GM19455 (cell line): ENCODE measurements at regions not wholly inside any gene's neighbourhood (a gene's known extent, or its start where the extent isn't known, plus 50 kb on each side); places are given as distances from the start of the nearest gene placed in this dataset.
"Not testable (repeated sequence)": the region's sequence is repeated elsewhere in the genome, so short reads cannot be mapped to it uniquely, and the experiment has no call there.

ENCODE experiments used
- ATAC-seq: cut with Tn5 transposase; IDR thresholded peaks from one replicate; pipeline ENCODE4 v1.9.1; 2021; ENCODE audit not compliant: unreplicated experiment

DNA sequence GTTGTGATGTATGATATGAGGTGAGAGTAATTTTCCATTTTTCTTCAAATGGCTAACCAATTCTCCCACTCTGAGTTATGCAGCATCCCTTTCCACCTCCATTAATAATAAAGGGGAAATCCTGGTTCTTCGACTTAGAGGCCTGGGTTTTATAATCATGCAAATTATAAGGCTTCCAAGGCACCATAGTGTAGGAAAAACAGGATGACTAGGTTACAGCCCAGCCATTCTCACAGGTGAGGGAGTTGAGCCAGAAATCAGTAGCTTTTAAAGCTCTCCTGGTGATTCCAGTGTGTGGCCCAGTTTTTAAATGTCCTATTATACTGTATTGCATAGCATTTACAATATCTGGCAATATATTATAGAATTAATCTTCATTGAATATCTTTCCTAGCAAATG lies 203.1 kb downstream of the ARHGEF9 start:
- no peak for ATAC-seq

DNA sequence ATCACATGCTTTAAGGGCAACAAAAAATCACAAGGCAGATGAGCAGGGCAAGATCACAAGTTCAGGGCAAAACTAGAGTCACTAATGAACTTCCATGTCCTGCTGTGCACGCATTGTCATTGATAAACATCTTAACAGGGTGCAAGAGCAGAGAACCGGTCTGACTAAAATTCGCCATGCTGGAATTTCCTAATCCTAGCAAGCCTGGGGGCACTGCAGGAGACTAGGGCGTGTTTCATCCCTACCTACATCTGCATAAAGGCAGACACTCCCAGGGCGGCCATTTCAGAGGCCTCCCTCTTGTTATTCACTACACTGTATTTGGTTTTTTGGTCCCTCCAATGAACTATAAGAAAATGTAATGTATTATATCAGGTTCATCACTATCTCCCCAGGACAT lies 203.6 kb downstream of the ARHGEF9 start:
- no peak for ATAC-seq

DNA sequence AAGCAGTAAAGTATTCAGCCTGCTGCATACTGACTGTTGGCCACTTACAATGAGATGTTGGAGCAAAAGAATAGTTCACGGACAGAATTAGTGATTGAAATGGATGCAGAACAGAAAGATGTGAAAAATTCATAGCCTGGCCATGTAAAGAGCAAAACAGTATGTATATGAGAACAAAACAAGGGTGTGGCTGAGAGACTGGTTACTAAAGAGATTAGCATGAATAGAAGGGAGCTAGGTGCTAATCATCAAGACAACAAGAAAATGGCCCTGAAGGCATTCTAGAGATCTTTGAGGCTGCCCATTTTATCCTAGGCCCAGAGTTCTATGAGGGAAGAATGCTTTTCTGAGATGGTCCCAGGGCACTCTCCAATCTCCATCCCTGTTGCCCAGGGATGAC lies 208.5 kb downstream of the ARHGEF9 start:
- ATAC-seq: no peak

DNA sequence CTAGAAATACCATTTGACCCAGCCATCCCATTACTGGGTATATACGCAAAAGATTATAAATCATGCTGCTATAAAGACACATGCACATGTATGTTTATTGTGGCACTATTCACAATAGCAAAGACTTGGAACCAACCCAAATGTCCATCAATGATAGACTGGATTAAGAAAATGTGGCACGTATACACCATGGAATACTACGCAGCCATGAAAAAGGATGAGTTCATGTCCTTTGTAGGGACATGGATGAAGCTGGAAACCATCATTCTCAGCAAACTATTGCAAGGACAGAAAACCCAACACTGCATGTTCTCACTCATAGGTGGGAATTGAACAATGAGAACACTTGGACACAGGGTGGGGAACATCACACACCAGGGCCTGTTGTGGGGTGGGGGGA lies 209.3 kb downstream of the ARHGEF9 start:
- ATAC-seq: not testable (repeated sequence)

DNA sequence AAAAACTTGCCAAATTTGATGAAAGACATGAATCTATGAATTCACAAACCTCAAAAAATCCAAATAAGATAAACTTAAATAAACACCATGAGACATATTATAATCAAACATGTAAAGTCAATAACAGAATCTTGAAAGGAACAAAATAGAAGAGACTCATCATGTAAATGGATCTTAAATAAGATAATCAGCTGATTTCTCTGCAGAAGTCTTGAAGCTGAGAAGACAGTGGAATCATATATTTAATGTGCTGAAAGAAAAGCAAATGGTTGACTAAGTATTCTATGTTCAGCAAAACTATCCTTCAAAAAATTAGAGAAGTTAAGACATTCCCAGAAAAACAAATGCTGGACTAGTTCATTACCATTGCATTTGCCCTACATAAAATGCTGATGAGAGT lies 215.7 kb upstream of the SPIN4 start:
- ATAC-seq: no peak

DNA sequence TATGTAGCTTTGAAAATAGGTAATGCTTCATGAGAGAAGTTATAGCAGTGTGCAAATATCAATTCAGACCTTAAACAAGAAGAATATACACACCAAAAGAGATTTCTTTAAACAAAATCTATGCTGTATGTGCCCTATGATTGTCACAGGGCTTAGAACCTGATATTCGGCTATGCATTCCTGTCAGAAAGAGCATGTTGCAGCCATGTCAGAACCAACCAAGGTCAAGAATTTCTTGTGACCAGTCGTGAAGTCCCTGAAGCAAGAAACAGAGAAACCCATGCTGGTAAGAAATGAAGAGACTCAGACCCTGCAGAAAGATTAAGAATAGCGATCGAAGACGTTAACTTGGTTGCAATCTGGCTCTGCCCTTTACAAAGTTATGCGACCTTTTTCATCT lies 210.3 kb upstream of the SPIN4 start:
- ATAC-seq: no peak

DNA sequence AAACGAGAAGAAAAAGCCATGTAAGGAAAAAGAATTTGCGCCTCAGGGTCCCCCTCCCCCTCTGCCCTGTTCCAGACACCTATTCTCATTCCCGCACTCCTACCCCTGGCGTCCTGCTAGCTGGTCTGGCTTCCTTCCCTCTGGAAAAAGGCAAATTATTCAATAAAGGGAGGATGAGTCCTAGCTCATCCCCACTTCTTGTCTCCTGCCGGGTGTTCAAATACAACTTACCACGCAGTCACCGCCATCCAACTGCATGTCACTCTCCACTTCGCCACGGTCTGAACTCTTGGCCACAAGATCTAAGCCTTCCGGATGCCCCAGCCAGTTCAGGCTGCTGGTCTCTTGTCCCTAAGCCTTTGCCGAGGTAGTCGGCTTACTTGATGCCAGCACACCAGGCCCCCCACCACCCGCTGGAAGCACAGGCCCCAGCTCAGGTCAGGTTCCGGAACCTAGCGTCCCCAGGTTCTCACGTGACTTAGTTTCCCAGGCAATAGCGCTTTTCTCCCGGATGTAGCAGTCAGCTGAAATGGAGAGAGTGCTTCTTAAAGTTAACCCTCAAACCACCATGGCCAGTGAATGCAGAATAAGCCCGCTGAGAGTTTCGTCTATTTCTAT lies 209.6 kb upstream of the SPIN4 start:
- ATAC-seq: peak; percentile 97

DNA sequence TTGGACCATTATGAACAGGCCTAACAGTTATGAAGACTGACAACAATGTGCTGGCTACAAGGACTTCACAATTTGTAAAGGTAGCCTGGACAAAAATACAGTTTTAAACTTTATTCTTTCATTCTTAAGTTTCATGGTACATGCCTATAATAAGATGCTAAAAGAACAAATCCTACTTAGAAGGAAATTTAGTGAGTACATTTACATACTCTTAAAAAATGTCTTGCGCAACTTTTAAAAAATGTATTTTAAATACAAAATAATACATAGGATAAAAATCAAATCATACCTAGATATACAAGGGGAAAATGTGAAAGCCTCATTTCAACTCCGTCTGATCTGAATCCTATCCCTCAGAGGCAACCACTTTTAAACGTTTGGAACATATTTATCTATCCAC lies 200.7 kb upstream of the SPIN4 start:
- ATAC-seq: no peak

DNA sequence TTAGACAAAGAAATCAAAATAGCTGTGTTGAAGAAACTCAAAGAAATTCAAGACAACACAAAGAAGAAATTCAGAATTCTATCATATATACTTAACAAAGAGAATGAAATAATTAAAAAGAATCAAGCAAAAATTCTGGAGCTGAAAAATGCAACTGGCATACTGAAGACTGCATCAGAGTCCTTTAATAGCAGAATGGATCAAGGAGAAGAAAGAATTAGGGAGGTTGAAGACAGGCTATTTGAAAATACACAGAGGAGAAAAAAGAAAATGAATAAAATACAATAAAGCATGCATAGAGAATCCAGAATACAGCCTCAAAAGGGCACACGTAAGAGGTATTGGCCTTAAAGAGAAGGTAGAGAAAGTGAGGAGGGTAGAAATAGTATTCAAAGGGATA lies 179.5 kb upstream of the SPIN4 start:
- no peak for ATAC-seq

DNA sequence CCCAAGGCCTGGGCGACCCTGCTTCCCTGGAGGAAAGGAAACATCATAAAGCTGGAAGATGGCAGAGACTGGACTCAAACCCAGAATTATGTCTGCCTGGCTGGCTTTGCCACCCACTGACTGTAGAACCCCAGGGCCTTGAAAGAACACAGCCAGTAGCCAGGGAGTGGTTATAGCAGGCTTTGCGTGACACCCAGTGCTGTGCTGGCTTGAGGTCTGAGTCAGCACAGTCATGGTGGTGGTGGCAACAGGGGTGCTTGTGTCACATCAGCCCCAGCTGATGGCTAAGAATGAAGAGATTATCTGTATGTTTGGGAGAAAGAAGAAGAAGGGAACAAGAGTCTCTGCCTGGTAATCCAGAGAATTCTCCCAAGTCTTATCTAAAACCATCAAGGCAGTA lies 178.8 kb upstream of the SPIN4 start:
- no peak for ATAC-seq

DNA sequence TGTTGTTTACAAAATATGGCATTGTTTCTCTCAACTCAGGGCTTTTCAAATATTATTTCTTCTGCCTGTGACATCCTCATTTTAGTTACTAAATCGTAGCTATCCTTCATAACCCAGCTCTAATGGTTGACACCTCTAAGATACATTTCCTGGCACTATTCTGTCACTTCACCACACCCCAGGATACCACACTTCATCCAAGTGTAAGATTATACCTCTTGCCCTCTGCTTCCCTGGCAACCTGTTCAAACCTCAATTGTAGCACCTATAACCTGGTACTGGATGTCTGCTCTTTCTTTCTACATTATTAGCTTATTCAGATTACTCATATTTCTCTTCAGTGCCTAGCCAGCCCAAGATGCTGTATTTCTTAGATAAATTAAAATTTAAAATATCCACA lies 175.7 kb upstream of the SPIN4 start:
- no peak for ATAC-seq

DNA sequence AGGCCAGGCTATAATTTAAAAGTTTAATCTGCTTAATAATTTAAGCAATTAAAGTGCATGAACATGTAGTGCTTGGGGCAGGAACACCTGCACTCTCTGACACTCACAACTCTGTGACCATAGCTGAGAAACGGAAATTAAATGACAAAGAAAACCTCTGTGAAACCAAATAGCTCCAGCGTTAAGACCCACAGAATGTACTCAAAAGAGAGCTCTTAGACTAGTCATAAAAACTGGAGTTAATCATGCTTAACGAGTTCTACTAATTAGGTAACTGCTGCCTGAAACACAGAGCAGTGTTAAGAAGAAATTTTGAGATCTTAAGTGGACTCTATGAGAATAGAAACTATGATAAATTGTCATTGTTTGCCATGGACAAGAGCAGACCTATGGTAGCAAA lies 174.4 kb upstream of the SPIN4 start:
- ATAC-seq: no peak

DNA sequence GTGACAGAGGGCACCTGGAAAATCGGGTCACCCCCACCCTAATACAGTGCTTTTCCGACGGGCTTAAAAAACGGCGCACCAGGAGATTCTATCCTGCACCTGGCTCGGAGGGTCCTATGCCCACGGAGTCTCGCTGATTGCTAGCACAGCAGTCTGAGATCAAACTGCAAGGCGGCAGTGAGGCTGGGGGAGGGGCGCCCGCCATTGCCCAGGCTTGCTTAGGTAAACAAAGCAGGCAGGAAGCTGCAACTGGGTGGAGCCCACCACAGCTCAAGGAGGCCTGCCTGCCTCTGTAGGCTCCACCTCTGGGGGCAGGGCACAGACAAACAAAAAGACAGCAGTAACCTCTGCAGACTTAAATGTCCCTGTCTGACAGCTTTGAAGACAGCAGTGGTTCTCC lies 168.2 kb upstream of the SPIN4 start:
- ATAC-seq: not testable (repeated sequence)

DNA sequence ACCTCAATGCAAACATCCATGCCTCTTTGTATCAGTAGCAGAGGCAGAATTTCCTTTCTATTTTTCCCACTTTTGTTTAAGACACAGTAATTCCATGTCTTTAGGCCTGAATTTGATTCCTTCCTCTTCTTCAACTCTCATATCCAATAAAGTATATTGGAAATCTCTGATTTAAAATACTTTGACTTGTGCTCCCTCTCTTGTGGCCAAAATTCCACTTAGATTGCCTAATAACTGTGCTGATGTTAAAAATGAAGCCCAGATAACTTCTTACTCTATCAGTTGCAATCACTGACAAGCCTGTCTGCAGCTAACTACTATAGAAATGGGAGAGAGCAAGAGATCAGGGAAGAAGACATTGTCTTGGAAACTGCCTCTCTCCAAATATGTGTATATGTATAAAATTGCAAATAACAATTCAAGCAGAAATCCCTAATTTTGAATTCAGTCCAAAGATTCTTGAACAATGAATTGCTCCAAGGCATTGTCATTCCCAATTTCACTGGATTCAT lies 163.5 kb upstream of the SPIN4 start:
- no peak for ATAC-seq

DNA sequence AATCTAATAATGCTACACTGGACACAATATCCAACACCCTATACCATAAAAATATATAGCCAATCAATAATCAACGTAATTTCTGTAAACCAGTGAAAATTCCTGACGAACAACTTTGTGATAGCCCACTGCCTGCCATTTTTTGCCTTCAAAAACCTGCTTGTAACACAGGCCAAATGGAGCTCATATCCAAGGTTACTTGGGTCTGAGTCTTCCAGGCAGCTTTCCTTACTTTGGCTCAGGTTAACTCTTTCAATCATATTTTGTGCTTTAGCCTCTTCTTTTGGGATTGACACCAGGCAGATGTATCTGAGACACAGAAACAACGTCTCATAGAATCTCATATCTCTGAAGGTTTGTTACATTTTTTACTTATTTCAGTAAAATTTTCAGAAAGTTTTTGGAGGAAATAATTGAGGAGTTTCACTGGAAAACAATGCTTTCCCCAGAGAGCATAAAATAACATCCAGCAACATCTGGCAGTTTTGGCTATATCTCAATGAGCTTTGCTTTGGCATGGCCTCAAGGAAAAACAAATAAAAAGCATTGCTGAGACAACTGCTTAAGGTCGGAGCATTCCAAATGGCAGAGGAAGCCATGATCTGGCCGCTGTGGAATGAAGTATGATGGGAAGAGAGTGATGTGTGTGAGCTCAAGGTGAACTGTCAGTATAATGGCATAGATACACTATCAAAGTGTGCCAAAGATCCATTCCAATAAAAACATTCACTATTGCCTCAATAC lies 162.9 kb upstream of the SPIN4 start:
- ATAC-seq: no peak

DNA sequence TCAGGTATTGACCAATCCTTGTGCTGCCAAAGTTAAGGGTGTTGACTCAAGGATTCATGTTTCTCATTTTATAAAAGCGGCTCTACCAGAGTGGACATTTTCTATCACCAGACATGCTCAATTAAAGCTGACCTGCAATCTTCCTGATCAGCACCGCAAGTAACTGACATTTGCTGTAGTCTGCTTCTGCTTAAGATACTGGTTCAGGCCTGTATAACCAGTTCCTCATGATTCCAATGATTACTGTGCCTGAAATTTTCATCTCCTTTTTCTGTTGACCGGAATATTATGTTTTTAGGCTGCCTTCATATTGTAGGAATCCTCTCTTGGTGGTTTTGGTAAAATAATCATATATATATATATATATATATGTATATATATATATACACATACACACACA lies 160.2 kb upstream of the SPIN4 start:
- no peak for ATAC-seq

DNA sequence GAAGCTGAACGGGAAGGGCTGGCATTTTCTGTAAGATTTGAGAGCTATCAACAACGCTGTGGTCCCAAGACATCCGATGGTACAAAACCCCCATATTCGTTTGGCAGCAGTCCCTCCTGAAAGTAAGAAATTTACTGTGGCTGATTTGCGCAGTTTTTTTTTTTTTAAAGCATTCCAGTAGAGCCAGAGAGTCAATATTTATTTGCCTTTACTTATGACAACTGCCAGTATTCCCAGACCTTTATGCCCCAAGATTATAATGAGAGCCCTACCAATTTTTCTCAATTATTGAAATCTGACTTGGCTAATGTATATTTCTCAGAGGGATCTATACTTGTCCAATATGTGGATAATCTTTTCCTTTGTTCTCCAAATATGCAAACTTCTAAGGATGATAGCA lies 157.5 kb upstream of the SPIN4 start:
- ATAC-seq: no peak

DNA sequence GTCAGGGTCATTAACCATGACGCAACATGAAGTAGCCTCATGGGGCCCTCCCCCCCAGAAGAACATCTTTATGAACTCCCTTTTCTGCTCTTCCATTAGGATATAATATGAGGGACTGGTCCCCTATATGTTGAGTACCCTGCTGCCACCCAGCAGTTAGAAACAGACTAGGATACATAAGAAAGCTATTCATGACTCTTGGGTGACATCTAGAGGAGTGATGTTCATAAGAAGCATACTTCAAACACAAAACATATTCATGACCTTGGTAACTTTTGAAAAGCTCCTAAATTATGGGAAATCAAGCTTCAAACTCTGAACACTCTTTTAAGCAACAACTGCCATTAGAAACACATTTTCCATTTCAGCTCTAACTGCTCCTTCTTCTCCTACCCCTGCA lies 155.2 kb upstream of the SPIN4 start:
- ATAC-seq: no peak

DNA sequence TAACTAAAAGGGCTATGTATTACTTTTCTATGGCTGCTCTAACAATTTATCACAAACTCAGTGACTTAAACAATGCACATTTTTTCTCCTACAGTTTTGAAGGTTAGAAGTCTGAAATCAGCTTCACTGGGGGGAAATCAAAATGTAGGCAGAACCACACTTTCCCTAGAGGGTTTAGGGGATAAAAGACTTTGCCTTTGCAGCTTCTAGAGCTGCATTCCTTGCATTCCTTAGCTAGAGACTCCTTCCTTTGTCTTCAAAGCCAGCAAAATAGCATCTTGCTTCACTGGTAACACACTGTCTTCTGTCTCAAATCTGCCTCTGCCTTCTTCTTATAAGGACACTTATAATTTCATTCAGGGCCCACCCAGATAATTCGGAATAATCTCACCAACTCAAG lies 152.4 kb upstream of the SPIN4 start:
- ATAC-seq: no peak

DNA sequence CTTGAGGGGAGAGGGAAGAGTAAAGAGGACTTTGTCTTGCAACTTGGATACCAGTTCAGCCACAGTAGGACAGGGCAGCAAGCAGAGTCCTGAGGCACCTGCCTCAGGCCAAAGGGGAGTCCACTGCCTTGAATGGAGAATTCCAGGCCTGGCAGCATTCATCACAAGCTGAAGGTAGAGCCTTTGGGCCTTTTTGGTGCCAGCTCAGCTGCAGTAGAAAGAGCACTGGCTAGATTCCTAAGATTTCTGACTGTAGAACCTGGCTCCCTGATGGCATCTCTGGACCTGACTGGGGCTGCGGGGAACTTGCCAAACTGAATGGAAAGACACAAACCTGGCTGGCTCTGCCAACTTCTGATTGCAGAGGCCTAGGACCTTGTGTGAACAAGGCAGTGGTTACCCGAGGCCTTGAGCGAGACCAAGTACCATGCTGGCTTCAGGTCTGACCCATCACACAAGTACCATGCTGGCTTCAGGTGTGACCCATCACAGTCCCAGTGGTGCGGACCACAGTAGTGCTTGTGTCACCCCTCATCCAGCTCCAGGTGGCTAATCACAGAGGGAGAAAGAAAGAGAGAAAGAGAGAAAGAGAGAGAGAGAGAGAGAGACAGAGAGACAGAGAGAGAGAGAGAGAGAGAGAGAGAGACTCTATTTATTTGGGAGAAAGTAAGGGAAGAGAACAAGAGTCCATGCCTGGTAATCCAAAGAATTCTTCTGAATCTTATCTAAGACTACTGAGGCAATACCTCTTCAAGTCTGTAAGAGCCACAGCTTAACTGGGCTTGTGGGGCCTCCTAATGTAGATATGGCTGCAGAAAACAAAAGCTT lies 137.6 kb upstream of the SPIN4 start:
- ATAC-seq: no peak

DNA sequence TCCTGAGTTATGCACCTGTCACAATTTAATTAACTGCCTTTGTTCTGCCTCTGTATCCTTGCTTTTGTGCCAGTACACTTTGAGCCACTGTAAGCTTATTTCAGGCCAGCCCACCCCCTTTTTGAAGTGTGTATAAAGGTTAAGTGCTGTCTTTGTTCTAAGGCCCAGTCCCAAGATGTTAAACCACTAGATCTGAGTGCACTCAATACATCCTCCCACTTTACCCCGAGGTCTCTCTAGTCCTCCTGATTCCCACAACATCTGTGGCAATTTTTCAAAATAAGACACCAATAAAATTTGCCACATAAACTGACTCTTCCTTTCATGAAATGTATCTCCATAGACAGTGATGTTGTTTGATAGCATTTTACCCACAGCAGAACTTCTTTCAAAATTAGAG lies 124.1 kb upstream of the SPIN4 start:
- ATAC-seq: no peak

DNA sequence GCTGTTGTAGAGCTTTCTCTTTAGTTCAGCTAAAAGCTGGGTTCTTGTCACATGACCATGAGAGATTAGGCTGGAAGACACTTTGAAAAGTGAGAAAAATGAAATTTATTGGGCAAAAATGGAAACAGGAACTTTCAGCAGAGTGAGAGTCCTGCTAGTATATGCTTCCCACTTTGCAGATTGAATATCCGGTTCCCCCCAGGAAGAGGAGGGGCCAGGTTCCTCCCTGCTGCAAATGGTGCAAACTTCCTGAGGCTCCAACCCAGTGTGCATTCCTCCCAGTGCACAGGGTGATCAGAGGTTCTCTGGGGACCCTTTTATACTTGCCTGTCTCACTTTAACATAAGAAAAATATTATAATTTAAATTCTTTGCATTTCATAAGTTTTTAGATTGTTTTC lies 119.9 kb upstream of the SPIN4 start:
- ATAC-seq: no peak
